ENCODE measurements at regions not wholly inside any gene's neighbourhood (a gene's known extent, or its start where the extent isn't known, plus 50 kb on each side); places are given as distances from the start of the nearest gene placed in this dataset.

- TF ChIP-seq, protein P1, sequence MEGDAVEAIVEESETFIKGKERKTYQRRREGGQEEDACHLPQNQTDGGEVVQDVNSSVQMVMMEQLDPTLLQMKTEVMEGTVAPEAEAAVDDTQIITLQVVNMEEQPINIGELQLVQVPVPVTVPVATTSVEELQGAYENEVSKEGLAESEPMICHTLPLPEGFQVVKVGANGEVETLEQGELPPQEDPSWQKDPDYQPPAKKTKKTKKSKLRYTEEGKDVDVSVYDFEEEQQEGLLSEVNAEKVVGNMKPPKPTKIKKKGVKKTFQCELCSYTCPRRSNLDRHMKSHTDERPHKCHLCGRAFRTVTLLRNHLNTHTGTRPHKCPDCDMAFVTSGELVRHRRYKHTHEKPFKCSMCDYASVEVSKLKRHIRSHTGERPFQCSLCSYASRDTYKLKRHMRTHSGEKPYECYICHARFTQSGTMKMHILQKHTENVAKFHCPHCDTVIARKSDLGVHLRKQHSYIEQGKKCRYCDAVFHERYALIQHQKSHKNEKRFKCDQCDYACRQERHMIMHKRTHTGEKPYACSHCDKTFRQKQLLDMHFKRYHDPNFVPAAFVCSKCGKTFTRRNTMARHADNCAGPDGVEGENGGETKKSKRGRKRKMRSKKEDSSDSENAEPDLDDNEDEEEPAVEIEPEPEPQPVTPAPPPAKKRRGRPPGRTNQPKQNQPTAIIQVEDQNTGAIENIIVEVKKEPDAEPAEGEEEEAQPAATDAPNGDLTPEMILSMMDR (IDR thresholded peaks at IDR 0.05; ENCODE audit: insufficient read depth, low read length, poor library complexity, severe bottlenecking): no peak
- Histone ChIP-seq H3K36me3 (ENCODE audit: control insufficient read depth, insufficient read depth, low read length) (no peaks in the 10 kb centered on the region), H3K4me3 (ENCODE audit: low read depth, low read length) (no peak overlapping the region), H3K27me3 (ENCODE audit: control insufficient read depth, insufficient read depth, low read length) (no peaks in the 10 kb centered on the region)
- no peak for DNase-seq (ENCODE audit: low read depth)
Observed at GRCh38 chr2:21602789-21603188, 479.0 kb downstream of the TDRD15 start.

DNA sequence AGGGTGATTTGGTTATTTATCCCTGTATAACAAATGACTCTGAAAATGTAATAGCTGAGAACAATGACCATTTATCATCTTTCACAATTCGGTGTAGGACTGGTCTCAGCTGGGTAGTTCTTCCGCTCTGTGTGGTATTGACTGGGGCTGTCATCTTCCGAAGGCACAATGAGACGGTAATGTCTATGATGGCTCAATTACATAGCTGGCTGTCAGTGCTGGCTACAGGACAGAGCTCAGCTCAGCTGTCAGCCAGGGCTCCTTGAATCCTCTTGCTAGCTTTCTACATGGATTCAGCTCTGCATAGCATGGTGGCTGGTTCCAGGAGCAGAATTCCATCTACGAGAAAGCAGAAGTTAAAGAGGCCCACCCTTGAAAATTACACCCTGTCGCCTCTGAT is 483.8 kb downstream of the TDRD15 start:
- H3K27me3 ChIP-seq (ENCODE audit: control insufficient read depth, insufficient read depth, low read length): no peaks in the 10 kb centered on the region
- no peak for DNase-seq (ENCODE audit: low read depth)
- TF ChIP-seq, protein P1 (IDR thresholded peaks at IDR 0.05; ENCODE audit: insufficient read depth, low read length, poor library complexity, severe bottlenecking): no peak
- H3K36me3 ChIP-seq (ENCODE audit: control insufficient read depth, insufficient read depth, low read length): no peaks in the 10 kb centered on the region
- no peak overlapping the region for H3K4me3 ChIP-seq (ENCODE audit: low read depth, low read length)

GRCh38 chr2:21610304-21610703 is 486.5 kb downstream of the TDRD15 start:
- Histone ChIP-seq H3K27me3 (ENCODE audit: control insufficient read depth, insufficient read depth, low read length) (no peaks in the 10 kb centered on the region), H3K36me3 (ENCODE audit: control insufficient read depth, insufficient read depth, low read length) (no peaks in the 10 kb centered on the region), H3K4me3 (ENCODE audit: low read depth, low read length) (no peak overlapping the region)
- TF ChIP-seq, protein P1 (IDR thresholded peaks at IDR 0.05; ENCODE audit: insufficient read depth, low read length, poor library complexity, severe bottlenecking): no peak
- DNase-seq (ENCODE audit: low read depth): no peak

- no peaks in the 10 kb centered on the region for H3K36me3 ChIP-seq (ENCODE audit: control insufficient read depth, insufficient read depth, low read length)
- no peak overlapping the region for H3K4me3 ChIP-seq (ENCODE audit: low read depth, low read length)
- H3K27me3 ChIP-seq (ENCODE audit: control insufficient read depth, insufficient read depth, low read length): no peaks in the 10 kb centered on the region
- TF ChIP-seq, protein P1 (IDR thresholded peaks at IDR 0.05; ENCODE audit: insufficient read depth, low read length, poor library complexity, severe bottlenecking): no peak
- no peak for DNase-seq (ENCODE audit: low read depth)
Observed at GRCh38 chr2:21617885-21618434, 494.2 kb downstream of the TDRD15 start.

DNA sequence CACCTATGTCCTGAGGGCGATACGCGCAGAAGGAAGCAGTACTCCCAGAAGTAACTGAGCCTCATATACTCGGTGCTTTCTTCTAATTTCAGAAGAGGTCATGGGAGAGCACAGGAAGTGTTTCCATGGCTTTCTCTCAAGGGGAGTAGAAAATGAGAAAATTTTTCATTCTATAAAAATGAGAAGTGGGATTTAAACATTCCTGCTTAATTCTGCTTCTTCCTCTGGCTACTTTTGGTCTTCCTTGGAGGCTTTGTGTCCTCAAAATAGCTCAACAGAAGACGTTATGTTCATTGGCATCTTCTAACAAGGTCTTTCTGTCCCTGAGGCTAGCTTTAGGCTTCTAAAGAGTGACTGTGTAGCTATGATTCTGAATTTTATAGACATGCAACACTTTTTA is 497.0 kb downstream of the TDRD15 start:
- TF ChIP-seq, protein P1 (IDR thresholded peaks at IDR 0.05; ENCODE audit: insufficient read depth, low read length, poor library complexity, severe bottlenecking): no peak
- Histone ChIP-seq H3K4me3 (ENCODE audit: low read depth, low read length) (no peak overlapping the region), H3K36me3 (ENCODE audit: control insufficient read depth, insufficient read depth, low read length) (no peaks in the 10 kb centered on the region), H3K27me3 (ENCODE audit: control insufficient read depth, insufficient read depth, low read length) (no peaks in the 10 kb centered on the region)
- no peak for DNase-seq (ENCODE audit: low read depth)

- no peaks in the 10 kb centered on the region for H3K27me3 ChIP-seq (ENCODE audit: control insufficient read depth, insufficient read depth, low read length)
- no peaks in the 10 kb centered on the region for H3K36me3 ChIP-seq (ENCODE audit: control insufficient read depth, insufficient read depth, low read length)
- no peak for DNase-seq (ENCODE audit: low read depth)
- TF ChIP-seq, protein P1 (IDR thresholded peaks at IDR 0.05; ENCODE audit: insufficient read depth, low read length, poor library complexity, severe bottlenecking): no peak
- no peak overlapping the region for H3K4me3 ChIP-seq (ENCODE audit: low read depth, low read length)
Observed at GRCh38 chr2:21627938-21628337, 504.2 kb downstream of the TDRD15 start.

All from kidney epithelial cell (primary cell).